Renal cortex interstitium (tissue), 11 donors: ENCODE measurements at regions not wholly inside any gene's neighbourhood (a gene's known extent, or its start where the extent isn't known, plus 50 kb on each side); places are given as distances from the start of the nearest gene placed in this dataset.
"Not testable (repeated sequence)": the region's sequence is repeated elsewhere in the genome, so short reads cannot be mapped to it uniquely, and the experiment has no call there.

Experiments used
- DNase-seq, 11 donors: peaks; one replicate each; pipeline ENCODE4 v3.0.0-alpha.2; 2013; ENCODE audit warnings: low read depth in 9 of 11, low spot score in 4 of 11; ENCODE audit errors: extremely low read depth in 1 of 11

GRCh38 chr7:53596230-53596629 lies 560.8 kb downstream of the POM121L12 start:
- no peak for DNase-seq

- no peak for DNase-seq
Observed at GRCh38 chr7:53600296-53600695, 564.9 kb downstream of the POM121L12 start.

DNA sequence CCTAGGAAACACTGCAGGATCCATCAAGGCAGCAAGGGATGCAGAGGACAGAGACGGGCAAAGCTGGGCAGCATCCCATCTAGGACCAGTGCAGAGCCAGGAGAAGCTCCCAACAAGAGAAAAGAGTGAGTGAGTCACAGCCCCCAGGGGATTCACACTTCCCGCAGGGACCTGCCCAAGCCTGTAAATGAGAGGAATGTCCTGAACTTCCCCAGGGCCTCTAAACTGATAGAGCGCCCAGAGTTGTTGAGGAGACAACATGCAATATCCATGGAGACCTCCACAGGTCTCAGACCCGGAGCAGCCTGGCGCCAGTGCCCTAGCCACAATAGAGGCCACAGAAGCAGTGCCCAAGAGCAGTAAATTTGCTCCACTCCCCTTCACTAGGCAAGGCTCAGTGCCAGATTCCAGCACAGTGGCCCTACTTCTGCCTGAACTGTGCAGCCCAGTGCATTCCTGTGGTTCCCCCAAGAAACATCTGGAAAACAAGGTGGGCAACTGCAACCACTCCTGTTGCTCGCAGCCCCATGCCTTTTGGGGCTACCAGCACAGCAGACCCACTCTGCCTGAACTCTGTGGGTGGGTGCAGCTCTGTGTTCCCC lies 567.5 kb downstream of the POM121L12 start:
- no peak for DNase-seq

- no peak for DNase-seq
Observed at GRCh38 chr7:53603461-53603860, 568.0 kb downstream of the POM121L12 start.

DNA sequence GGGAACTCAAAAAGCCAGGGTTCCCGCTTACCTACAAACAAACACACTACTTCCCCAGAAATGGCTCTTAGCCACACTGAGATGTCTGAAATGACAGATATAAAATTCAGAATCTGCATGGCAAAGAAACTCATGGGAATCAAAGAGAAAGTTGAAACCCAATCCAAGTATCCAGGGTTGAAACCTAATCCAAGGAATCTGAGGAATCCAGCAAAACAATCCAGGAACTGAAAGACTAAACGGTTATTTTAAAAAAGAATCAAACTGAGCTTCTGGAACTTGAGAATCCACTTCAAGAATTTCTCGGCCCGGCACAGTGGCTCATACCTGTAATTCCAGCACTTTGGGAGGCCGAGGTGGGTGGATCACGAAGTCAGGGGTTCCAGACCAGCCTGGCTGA lies 568.8 kb downstream of the POM121L12 start:
- no peak for DNase-seq

GRCh38 chr7:53607961-53608360 lies 572.5 kb downstream of the POM121L12 start:
- no peak for DNase-seq

GRCh38 chr7:53609185-53609584 lies 573.8 kb downstream of the POM121L12 start:
- no peak for DNase-seq

- DNase-seq, result no peak
Observed at GRCh38 chr7:53611043-53611442, 575.6 kb downstream of the POM121L12 start.

GRCh38 chr7:53624356-53624755 lies 588.9 kb downstream of the POM121L12 start:
- no peak for DNase-seq

DNA sequence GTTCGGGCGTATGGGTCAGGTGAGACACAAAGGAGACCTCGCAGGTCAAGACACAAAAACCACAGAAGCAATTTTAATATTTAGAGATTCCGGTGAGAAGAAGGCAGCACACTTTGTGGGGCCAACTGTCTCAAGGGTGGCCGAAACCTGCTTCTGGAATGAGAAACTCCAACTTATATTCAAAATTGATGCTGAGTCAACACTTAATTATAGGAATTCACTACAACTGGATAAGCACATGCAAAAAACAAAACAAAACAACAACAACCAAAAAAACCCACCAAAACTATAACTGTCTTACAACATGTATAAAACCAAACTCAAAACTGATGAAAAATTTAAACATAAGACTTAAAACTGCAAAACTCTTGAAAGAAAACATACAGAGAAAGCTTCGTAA lies 593.3 kb downstream of the POM121L12 start:
- DNase-seq, result no peak

DNA sequence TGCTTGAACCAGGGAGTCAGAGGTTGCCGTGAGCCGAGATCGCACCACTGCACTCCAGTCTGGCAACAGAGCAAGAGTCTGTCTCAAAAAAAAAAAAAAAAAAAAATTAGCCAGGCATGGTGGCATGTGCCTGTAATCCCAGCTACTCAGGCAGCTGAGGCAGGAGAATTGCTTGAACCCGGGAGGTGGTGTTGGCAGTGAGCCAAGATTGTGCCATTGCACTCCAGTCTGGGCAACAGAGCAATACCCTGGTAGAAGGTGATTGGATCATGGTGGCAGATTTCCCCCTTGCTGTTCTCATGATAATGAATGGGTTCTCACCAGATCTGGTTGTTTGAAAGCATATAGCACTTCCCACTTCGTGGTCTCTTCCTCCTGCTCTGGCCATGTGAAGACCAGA lies 599.8 kb downstream of the POM121L12 start:
- DNase-seq, result not testable (repeated sequence)

DNA sequence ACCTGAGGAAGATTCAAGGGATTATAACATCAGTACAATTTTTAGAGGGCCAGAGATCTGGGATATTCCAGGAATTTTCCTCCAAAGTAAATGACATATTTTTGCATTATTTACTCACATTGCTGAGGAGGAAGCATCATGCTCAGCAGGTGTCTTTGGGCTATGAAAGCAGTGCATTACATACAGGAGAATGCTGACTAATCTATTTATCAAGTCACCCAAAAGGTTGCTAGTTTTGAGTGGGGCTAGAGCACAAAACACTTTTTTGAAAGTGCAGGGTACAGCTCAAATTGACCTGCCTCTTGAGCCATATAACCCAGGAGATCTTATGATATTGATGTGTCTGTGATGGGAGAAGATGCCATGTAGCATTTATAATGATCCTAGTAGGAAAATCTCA lies 603.1 kb downstream of the POM121L12 start:
- no peak for DNase-seq

DNA sequence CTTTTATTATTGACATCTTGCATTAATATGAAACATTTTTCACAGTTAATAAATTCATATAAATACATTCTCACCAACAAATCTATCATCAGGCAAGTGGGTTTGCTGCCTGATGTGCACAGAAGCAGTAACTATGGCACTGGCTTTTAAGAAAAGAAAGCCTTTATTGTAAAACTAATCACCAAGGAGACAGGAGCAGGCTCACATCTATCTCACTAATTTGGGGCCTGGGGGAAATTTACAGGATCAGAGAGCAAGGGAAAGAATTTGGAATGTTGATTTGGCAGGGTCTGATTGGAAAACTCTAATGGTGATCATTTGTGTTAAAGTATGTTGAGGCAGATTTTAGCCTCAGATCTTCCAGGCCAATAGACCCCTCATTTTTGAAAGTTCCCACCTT lies 605.7 kb downstream of the POM121L12 start:
- DNase-seq, result no peak

DNA sequence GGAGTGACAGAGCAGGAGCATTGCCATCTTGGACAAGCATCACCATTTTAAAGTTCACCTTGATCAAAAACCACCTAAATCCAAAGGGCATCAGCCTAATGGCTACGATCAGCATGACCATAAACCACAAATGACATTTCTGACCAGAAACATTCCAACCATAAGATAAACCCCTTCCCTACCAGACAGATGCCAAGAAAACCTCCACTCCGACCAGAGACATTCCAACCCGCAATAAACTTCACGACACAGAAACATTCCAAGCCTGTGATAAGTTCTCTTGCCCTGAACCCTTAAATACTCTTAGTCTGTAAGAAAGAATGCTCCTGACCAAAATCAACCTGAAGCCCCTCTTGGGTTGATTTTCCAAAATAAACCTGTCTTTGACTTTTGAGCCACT lies 606.9 kb downstream of the POM121L12 start:
- DNase-seq, result no peak

DNA sequence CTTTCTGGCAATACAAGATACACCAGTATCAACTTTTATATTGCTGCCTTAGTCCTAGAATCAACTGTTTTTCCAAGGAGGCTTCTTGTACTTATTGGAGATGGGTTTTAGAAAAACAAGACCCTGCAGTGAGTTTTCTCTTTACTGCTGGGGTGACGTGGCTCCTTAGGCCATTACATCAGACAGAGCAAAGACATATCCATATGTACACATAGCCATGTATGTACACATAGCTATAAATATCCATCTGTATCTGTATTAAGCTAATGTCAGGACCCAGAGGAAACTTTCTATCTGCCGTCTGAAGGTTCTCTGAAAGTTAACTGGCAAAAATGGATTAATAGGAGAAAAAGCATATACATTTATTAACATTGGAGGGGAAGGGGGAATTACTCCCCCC lies 607.4 kb downstream of the POM121L12 start:
- DNase-seq, result no peak

- no peak for DNase-seq
Observed at GRCh38 chr7:53656881-53657280, 621.4 kb downstream of the POM121L12 start.

GRCh38 chr7:53657586-53657985 lies 622.2 kb downstream of the POM121L12 start:
- no peak for DNase-seq

DNA sequence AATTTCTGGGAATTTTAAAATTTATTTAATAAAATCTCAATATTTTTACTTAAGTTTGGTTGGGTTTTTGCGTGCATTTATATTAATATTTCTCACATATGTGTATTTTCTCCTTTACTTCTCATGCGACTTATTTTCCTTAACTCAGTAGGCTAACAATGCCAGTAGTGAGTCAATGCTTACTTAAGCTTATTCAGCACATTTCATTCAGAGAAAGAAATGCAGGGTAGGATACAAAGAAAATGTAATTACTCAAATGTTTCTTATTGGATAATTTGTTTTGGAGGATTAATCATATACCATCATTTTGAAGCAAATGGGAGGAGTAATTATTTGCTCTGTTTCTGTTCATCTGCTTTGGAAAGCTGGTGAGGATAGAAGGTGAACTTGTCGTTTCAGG lies 623.5 kb downstream of the POM121L12 start:
- DNase-seq, result no peak

GRCh38 chr7:53661645-53662217 lies 626.3 kb downstream of the POM121L12 start:
- no peak for DNase-seq

DNA sequence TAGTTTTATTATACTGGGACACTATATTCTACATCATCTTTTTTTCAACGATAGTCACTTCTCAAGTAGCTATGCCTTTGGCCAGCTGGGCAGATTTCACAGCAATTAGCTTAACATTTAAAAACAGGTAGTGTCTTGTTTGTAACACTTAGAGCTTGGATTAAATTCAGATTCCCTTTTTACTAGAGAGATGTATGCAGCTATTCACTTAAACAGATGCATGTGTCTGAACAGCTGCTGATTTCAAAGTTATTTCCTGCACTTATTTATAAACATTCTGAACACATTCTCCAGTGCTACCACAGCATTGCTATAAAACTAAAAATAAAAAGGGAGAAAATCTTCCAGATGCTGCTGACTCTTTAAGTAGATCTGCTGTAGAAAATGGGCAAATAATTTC lies 637.2 kb downstream of the POM121L12 start:
- DNase-seq, result no peak

- no peak for DNase-seq
Observed at GRCh38 chr7:53675835-53676234, 640.4 kb downstream of the POM121L12 start.
